ENCODE measurements at regions not wholly inside any gene's neighbourhood (a gene's known extent, or its start where the extent isn't known, plus 50 kb on each side); places are given as distances from the start of the nearest gene placed in this dataset.
A peak's percentile ranks its signal among the peaks of the same experiment; 100 is the strongest.

GRCh38 chr6:156347656-156348055 lies 429.5 kb upstream of the ARID1B start (continued):
- TF ChIP-seq ZNF462 (CRISPR knock-in tag; IDR thresholded peaks at IDR 0.05) = no peak
- no peak for TF ChIP-seq JUNB (IDR thresholded peaks at IDR 0.05; ENCODE audit: unreplicated experiment)
- TF ChIP-seq ZNF114 (CRISPR knock-in tag; IDR thresholded peaks at IDR 0.05) = no peak
- TF ChIP-seq, protein P1, sequence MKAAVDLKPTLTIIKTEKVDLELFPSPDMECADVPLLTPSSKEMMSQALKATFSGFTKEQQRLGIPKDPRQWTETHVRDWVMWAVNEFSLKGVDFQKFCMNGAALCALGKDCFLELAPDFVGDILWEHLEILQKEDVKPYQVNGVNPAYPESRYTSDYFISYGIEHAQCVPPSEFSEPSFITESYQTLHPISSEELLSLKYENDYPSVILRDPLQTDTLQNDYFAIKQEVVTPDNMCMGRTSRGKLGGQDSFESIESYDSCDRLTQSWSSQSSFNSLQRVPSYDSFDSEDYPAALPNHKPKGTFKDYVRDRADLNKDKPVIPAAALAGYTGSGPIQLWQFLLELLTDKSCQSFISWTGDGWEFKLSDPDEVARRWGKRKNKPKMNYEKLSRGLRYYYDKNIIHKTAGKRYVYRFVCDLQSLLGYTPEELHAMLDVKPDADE (IDR thresholded peaks at IDR 0.05) = no peak
- TF ChIP-seq CREB1 (CRISPR knock-in tag; IDR thresholded peaks at IDR 0.05; ENCODE audit: low read depth) = no peak
- no peak for TF ChIP-seq POLR2AphosphoS5 (IDR thresholded peaks at IDR 0.05; ENCODE audit: low read depth)

DNA sequence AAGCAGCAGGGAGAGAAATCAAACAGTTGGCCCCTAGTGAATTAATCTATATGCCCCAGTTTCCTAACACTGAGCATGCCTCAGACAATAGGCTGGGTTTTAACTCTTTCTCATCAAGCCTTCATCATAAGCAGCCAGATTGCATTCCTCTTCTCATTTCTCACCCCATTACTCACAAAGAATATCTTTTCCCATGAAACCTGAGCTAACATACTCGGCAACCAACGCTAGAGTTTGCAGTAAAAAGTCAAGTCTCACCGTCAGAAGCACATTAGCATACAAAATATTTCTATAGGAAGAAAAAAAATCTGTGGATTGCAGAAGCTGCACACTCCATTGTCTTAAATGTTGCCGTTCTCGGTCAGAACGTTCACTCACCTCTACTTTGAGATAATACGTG lies 429.9 kb upstream of the ARID1B start:
- ATAC-seq (no peak), DNase-seq (ENCODE audit: low spot score) (no peak)
- Mint-ChIP-seq H3K4me3 (no peak overlapping the region), H3K27me3 (ENCODE audit: insufficient read depth, low read depth, poor library complexity) (peaks cover 3% of the 10 kb centered on the region), H3K9me3 (no peaks in the 10 kb centered on the region), H3K27ac (no peak overlapping the region), H3K4me1 (no peaks in the 10 kb centered on the region), H3K36me3 (ENCODE audit: low read depth) (no peaks in the 10 kb centered on the region)
- Histone ChIP-seq H3K27me3 (ENCODE audit: insufficient read depth) (no peaks in the 10 kb centered on the region), H3K4me1 (ENCODE audit: insufficient read depth) (no peaks in the 10 kb centered on the region), H3K36me3 (ENCODE audit: insufficient read depth) (no peaks in the 10 kb centered on the region), H3K79me2 (replicated peaks; ENCODE audit: insufficient read depth) (no peaks in the 10 kb centered on the region), H2AFZ (0 out of 2 replicates have a peak overlapping the region, but pooled peaks have one; percentile 53), H3K4me3 (no peak overlapping the region), H4K20me1 (replicated peaks; ENCODE audit: insufficient read depth) (no peaks in the 10 kb centered on the region), H3K4me2 (no peak overlapping the region), H3K27ac (ENCODE audit: low read depth) (no peak overlapping the region), H3K9me2 (ENCODE audit: insufficient read depth) (no peaks in the 10 kb centered on the region), H3F3A (replicated peaks; ENCODE audit: low read depth) (no peaks in the 10 kb centered on the region)
- TF ChIP-seq, protein P1 (IDR thresholded peaks at IDR 0.05) = no peak
- no peak for TF ChIP-seq STAT1 (IDR thresholded peaks at IDR 0.05; ENCODE audit: unreplicated experiment)

Data from GM23338 (cell line).